PC-9 (cell line): ENCODE measurements at regions not wholly inside any gene's neighbourhood (a gene's known extent, or its start where the extent isn't known, plus 50 kb on each side); places are given as distances from the start of the nearest gene placed in this dataset.

Experiments used
- BruUV-seq: library from RNA; stranded (reverse); fragments of 400-500 nt; replicated peaks from 2 replicates; lab custom pipeline; 2021; lab: Mats Ljungman, UMichigan
- CTCF ChIA-PET: fragments of 300-600 bp; sonication (Branson Sonifier 250); formaldehyde crosslinking; loops from one replicate; lab custom pipeline; 2022; ENCODE audit warnings: antibody characterized with exemption; lab: Charles Lee
- POLR2A ChIA-PET: fragments of 300-600 bp; sonication (Branson Sonifier 250); formaldehyde crosslinking; loops from one replicate; lab custom pipeline; 2022; ENCODE audit warnings: antibody characterized with exemption; ENCODE audit not compliant: unreplicated experiment; lab: Charles Lee
- DNase-seq, 2 experiments: peaks; one replicate each; pipeline versions ENCODE4 v3.0.0 to v3.0.0-alpha.2; 2015 to 2022; ENCODE audit warnings: mixed read lengths in 1 of 2
- H2AFZ ChIP-seq: fragments of 200-600 bp; sonication (generic); 2 replicates; pipeline ENCODE4 v1.8.1; 2017; ENCODE audit warnings: antibody characterized with exemption
- H3F3A ChIP-seq: fragments of 200-600 bp; sonication (generic); 2 replicates; pipeline ENCODE4 v1.8.1; 2017; ENCODE audit warnings: antibody characterized with exemption, mild to moderate bottlenecking, low read depth; ENCODE audit not compliant: insufficient read depth
- H3K27ac ChIP-seq: fragments of 200-600 bp; sonication (generic); 2 replicates; pipeline ENCODE4 v1.6.1; 2016; ENCODE audit warnings: mixed run types
- H3K27me3 ChIP-seq: fragments of 200-600 bp; sonication (generic); 2 replicates; pipeline ENCODE4 v1.6.1; 2016; ENCODE audit warnings: low read depth, mixed run types; ENCODE audit not compliant: insufficient read depth
- H3K36me3 ChIP-seq: fragments of 200-600 bp; sonication (generic); 2 replicates; pipeline ENCODE4 v1.6.1; 2016; ENCODE audit warnings: low read depth, mixed run types
- H3K4me1 ChIP-seq: fragments of 200-600 bp; sonication (generic); replicated peaks from 2 replicates; pipeline ENCODE4 v1.6.1; 2016; ENCODE audit warnings: mixed run types; ENCODE audit not compliant: insufficient read depth
- H3K4me2 ChIP-seq: fragments of 200-600 bp; sonication (generic); 2 replicates; pipeline ENCODE4 v1.6.1; 2017; ENCODE audit warnings: mixed run types
- H3K4me3 ChIP-seq: fragments of 200-600 bp; sonication (generic); 2 replicates; pipeline ENCODE4 v1.6.1; 2016; ENCODE audit warnings: mixed run types
- H3K79me2 ChIP-seq: fragments of 200-600 bp; sonication (generic); 2 replicates; pipeline ENCODE4 v1.6.1; 2017; ENCODE audit warnings: low read depth, mixed run types
- H3K9me2 ChIP-seq: fragments of 200-600 bp; sonication (generic); 2 replicates; pipeline ENCODE4 v1.8.1; 2017; ENCODE audit warnings: mild to moderate bottlenecking; ENCODE audit not compliant: insufficient read depth
- H3K9me3 ChIP-seq: fragments of 200-600 bp; sonication (generic); 2 replicates; pipeline ENCODE4 v1.8.1; 2016; ENCODE audit warnings: low read depth; ENCODE audit not compliant: insufficient read depth
- H4K20me1 ChIP-seq: fragments of 200-600 bp; sonication (generic); 2 replicates; pipeline ENCODE4 v1.8.1; 2017; ENCODE audit not compliant: insufficient read depth
- CTCF ChIP-seq: fragments of 200-600 bp; sonication (generic); conservative IDR thresholded peaks from 2 replicates; pipeline ENCODE4 v1.6.1; 2017; ENCODE audit warnings: mixed run types, antibody characterized with exemption, mild to moderate bottlenecking, moderate library complexity
- EZH2 ChIP-seq: fragments of 200-600 bp; sonication (generic); IDR thresholded peaks from 2 replicates; pipeline ENCODE4 v1.8.0; 2017; ENCODE audit warnings: antibody characterized with exemption, low read depth
- intact Hi-C: fragments of 100-400 bp; cut with micrococcal nuclease; formaldehyde crosslinking; loops from one replicate; pipeline ENCODE4 v1.10.0; 2022; ENCODE audit not compliant: unreplicated experiment

GRCh38 chr15:29611057-29611456, 211.2 kb downstream of the TJP1 start:
- Histone ChIP-seq H3K27me3 (peaks cover 22% of the 10 kb centered on the region), H3K9me3 (no peaks in the 10 kb centered on the region), H3K27ac (no peak overlapping the region), H3K79me2 (no peaks in the 10 kb centered on the region), H2AFZ (no peak overlapping the region), H3K4me1 (no peaks in the 10 kb centered on the region), H3K36me3 (no peaks in the 10 kb centered on the region), H3F3A (no peaks in the 10 kb centered on the region), H3K4me2 (no peak overlapping the region), H3K4me3 (no peak overlapping the region), H4K20me1 (no peaks in the 10 kb centered on the region), H3K9me2 (no peaks in the 10 kb centered on the region)
- ChIA-PET POLR2A (no interaction called here), CTCF (no interaction called here)
- no peak for TF ChIP-seq CTCF
- TF ChIP-seq EZH2 = no peak
- no TSS peak for BruUV-seq
- no peak for DNase-seq
- intact Hi-C loops = no loop called here

GRCh38 chr15:29601811-29602210, 220.5 kb downstream of the TJP1 start:
- no peaks in the 10 kb centered on the region for H3K9me3 ChIP-seq
- CTCF ChIA-PET = no interaction called here

GRCh38 chr15:29600262-29600661, 222.0 kb downstream of the TJP1 start:
- no peaks in the 10 kb centered on the region for H3K4me1 ChIP-seq
- BruUV-seq = no TSS peak
- no peak overlapping the region for H3K4me3 ChIP-seq
- H3K27ac ChIP-seq = no peak overlapping the region
- no peaks in the 10 kb centered on the region for H3K36me3 ChIP-seq
- ChIA-PET POLR2A (no interaction called here), CTCF (no interaction called here)
- H3K9me2 ChIP-seq = no peaks in the 10 kb centered on the region
- H2AFZ ChIP-seq = no peak overlapping the region
- peaks cover 36% of the 10 kb centered on the region for H3K27me3 ChIP-seq
- H3K79me2 ChIP-seq = no peaks in the 10 kb centered on the region
- H4K20me1 ChIP-seq = no peaks in the 10 kb centered on the region
- intact Hi-C loops = no loop called here
- no peaks in the 10 kb centered on the region for H3K9me3 ChIP-seq
- no peaks in the 10 kb centered on the region for H3F3A ChIP-seq
- TF ChIP-seq CTCF = no peak
- TF ChIP-seq EZH2 = no peak
- DNase-seq = no peak
- H3K4me2 ChIP-seq = no peak overlapping the region

More at GRCh38 chr15:29601811-29602210, 220.5 kb downstream of the TJP1 start:
- Histone ChIP-seq H3K4me2 (no peak overlapping the region), H4K20me1 (no peaks in the 10 kb centered on the region), H3F3A (no peaks in the 10 kb centered on the region), H3K4me3 (no peak overlapping the region), H3K36me3 (no peaks in the 10 kb centered on the region), H3K9me2 (no peaks in the 10 kb centered on the region), H2AFZ (no peak overlapping the region), H3K4me1 (no peaks in the 10 kb centered on the region), H3K79me2 (no peaks in the 10 kb centered on the region), H3K27me3 (peaks cover 23% of the 10 kb centered on the region), H3K27ac (no peak overlapping the region)
- no peak for DNase-seq
- intact Hi-C loops = no loop called here
- no TSS peak for BruUV-seq
- TF ChIP-seq EZH2 = no peak
- no peak for TF ChIP-seq CTCF
- POLR2A ChIA-PET = no interaction called here
